Inferior parietal cortex (tissue), 1 donor: ENCODE measurements at regions not wholly inside any gene's neighbourhood (a gene's known extent, or its start where the extent isn't known, plus 50 kb on each side); places are given as distances from the start of the nearest gene placed in this dataset.
A peak's percentile ranks its signal among the peaks of the same experiment; 100 is the strongest.
"Not testable (repeated sequence)": the region's sequence is repeated elsewhere in the genome, so short reads cannot be mapped to it uniquely, and the experiment has no call there.

ENCODE experiments used
- DNase-seq: peaks from one replicate; pipeline ENCODE4 v3.0.0-alpha.2; 2016; ENCODE audit errors: extremely low spot score

DNA sequence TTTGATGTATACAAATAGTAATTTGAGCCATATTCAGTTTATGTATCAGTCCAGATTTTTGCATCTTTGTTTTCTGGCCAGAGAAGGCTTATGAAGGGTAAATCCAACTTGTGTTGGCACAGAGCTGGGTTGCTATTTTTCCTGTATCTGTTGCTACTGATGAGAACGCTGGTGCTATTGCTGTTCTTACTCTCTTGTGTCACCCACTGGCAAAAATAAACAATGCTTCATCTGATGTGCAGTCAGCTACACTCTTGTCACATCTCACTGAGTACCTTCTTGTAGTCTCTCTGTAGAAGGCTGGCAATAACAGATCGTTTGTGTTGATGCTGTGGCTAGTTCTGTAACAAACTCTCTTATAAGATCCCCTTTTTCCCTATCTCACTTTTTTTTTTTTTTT is 323.4 kb downstream of the CDH19 start:
- DNase-seq: peak; percentile 12

DNA sequence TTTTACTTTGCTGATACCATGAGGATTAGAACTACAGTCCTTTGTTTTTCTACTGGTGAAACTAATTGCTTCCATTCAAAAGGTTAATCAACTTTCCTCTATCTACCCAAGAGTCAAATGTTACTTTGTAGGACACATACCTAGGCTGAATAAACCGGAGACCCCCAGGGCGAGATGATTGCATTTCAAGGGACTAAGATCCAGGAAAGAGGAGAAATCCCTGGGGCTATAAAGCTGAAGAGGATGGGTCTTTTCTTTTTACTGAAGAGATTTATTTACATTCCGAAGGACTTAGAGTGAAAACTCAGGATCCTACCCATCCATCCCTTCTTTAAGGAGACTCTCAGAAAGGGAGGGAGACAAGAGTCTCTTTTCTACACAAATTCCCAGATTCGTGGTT is 331.9 kb downstream of the CDH19 start:
- DNase-seq: no peak

GRCh38 chr18:66264130-66264529 is 339.8 kb downstream of the CDH19 start:
- DNase-seq: no peak

- no peak for DNase-seq
Measured at GRCh38 chr18:66254121-66254520, 349.8 kb downstream of the CDH19 start.

DNA sequence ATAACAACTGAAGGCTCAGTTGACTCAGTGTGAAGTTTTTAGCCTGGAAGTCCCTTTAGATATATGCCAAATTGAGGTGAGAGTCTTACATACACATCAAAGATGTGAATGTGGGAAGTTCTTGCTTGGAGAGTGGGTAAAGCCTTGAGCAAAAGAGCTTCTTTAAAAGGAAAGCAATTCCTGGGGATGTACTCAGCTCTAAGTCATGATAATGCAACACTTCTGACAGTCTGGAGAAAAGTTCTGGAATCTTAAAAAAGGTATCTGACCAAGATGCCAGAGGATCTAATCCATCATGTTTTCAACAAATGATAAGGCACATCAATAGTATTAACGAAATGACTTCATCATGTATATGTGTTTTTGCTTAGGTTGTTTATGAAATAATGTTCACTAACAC is 351.2 kb downstream of the CDH19 start:
- DNase-seq: no peak

DNA sequence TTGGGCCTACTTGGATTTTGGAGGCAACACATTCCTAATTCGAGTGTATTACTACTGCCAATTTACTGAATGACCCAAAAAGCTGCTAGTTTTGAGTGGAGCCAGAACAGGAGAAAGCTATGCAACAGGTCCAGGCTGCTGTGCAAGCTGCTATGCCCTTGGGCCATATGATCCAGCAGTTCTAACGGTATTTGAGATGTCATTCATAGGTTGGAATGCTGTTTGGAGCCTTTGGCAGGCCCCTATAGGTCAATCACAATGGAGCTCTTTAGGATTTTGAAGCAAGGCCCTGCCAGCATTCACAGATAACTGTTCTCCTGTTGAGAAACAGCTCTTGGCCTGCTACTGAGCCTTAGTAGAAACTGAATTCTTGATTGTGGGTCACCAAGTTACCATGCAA is 368.7 kb downstream of the CDH19 start:
- DNase-seq: no peak

- DNase-seq: no peak
Measured at GRCh38 chr18:66226782-66227181, 377.1 kb downstream of the CDH19 start.

DNA sequence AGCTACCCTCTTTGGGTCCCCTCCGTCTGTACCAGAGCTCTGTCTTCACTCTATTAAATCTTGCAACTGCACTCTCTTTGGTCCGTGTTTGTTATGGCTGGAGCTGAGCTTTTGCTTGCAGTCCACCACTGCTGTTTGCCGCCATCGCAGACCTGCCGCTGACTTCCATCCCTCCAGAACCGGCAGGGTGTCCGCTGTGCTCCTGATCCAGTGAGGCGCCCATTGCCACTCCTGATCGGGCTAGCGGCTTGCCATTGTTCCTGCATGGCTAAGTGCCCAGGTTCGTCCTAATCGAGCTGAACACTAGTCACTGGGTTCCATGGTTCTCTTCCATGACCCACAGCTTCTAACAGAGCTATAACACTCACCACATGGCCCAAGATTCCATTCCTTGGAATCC is 380.6 kb downstream of the CDH19 start:
- DNase-seq: not testable (repeated sequence)

DNA sequence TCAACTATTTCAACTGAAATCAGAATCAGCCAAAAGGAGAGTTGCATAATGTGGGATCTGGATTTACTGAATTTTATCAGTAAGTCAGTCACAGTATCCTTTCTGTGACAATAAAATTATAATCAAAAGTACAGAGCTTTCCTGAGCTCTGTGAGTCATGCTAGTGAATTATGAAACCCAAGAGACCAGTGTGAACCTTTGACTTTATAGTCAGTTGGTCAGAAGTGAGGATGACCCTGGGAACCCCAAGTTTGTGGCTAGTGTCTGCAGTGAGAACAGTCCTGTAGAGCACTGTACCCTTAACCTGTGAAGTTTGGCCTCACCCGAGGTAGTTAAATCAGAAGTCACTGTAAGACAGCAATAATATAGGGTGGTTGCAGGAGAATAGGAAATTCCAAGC is 381.7 kb downstream of the CDH19 start:
- no peak for DNase-seq

DNA sequence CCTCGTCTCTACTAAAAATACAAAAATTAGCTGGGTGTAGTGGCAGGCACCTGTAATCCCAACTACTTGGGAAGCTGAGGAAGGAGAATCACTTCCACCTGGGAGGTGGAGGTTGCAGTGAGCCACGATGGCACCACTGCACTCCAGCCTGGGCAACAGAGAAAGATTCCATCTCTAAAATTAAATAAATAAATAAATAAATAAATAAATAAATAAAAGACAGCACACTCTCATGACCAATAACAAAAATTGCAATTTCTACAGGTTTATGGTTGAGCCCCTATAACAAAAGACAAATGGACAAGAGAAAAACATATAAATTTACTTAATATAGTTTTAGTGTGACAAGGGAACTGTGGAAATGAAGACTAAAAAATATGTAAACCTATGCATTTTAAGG is 384.1 kb downstream of the CDH19 start:
- DNase-seq: no peak

DNA sequence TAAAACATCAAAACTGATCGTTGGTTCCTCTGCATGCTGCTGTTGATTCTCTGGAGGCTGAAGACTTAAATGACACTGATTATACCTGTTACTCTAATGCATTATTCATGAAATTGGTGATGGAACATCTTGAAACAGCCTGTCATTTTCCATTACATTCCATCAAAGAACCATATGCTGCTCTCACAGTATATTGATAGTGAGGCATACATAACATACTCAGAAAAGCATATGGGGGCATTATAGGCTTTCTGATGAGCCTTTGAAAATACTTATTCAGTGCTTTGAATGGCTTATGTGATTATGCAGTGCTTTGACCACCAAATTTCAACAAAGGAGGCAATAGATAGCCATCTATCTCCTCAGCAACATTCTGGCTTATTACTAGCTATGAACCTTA is 392.1 kb downstream of the CDH19 start:
- DNase-seq: no peak

- DNase-seq: no peak
Measured at GRCh38 chr18:66210875-66211274, 393.0 kb downstream of the CDH19 start.

GRCh38 chr18:66209656-66210055 is 394.2 kb downstream of the CDH19 start:
- DNase-seq: no peak

DNA sequence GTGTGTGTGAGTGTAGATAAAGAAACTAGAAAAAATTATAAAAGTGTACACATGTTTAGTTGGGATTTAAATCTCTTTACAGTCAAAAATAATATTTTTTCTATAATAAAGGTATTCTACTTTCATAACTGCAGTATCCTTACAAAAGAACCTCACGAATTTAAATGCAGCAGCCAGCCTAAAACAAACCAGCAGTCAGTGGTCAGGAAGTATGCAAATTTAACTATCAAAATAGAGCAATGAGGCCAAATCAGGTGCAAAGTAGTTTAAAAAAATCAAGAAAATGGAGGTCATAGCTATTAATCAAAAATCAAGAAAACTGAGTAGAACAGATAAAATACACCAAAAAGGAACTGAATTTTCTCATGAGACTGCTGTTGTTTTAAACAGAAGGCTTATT is 407.1 kb downstream of the CDH19 start:
- no peak for DNase-seq

DNA sequence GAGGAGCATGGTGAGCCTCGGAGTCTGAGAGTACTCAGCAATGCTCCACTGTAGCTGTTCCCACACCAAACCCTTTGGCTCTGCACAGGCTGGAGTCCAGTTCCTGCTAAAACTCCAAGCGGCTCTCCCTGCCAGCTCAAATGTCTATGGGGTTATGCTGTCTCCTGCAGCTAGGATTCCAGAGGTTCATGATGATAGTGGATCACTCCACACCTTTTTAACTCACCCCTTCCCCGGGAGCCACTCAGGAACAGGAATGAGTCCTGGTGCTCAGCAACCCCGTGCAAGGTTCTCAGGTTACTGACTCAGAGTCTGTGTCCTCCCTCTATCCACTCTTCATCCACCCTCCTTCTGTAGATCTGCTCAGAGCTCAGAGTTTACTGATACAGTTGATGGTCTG is 410.0 kb downstream of the CDH19 start:
- DNase-seq: no peak

DNA sequence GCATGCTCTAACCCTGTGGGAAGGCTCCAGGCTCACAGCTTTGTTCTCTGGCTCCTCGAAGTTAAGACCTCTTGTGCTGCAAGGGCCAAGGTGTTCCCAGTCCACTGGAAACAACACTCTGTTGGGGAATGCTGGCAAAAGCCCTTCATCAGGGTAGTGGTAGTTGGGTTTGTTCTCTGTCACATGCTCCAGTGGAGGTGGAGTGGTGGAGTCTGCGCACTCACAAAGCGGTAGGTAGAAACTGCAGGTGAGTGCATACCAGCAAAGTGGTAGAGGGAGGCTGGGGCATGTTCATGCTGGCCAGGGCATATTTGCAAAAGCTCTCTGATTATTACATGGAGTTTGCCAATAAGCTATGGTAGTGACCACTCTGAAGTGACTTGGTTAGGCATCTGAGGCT is 410.5 kb downstream of the CDH19 start:
- DNase-seq: no peak

DNA sequence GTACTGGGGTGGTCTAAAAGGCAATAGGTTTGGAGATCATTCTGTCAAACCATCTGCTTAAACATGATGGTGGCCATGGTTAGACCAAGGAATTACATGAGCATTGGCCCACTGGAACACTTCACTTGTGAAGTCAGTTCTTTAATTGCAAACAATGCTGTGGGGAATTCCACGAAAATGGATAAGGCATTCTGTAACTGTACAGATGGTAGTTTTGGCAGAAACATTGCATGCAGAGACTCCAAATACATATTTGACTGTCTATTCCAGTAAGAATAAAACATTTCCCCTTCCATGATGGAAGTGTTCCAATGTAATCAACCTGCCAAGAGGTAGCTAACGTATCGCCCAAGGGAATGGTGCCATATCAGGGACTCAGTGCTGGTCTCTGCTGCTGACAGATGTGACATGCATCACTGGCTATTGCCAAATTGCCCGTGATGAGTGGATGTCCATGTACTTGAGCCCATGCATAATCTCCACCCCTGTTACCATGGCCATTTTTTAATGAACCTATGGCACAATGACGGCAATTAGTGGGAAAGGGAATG is 417.9 kb downstream of the CDH7 start:
- DNase-seq: no peak

GRCh38 chr18:66167829-66168684 is 417.2 kb downstream of the CDH7 start:
- DNase-seq: no peak

GRCh38 chr18:66160007-66160406 is 409.2 kb downstream of the CDH7 start:
- no peak for DNase-seq

DNA sequence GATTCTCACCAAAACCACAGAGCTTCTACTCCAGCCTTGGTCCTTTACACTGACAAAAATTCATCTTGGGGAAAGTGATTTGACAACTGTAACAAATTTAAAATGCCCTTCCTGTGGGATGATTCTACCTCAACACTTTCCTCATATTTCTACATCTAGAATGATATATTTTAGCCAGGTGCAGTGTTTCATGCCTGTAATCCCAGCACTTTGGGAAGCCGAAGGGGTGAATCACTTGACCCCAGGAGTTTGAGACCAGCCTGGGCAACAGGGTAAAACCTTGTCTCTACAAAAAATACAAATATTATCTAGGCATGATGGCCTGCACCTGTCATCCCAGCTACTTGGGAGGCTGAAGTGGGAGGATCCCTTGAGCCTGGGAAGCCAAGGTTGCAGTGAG is 408.6 kb downstream of the CDH7 start:
- no peak for DNase-seq

DNA sequence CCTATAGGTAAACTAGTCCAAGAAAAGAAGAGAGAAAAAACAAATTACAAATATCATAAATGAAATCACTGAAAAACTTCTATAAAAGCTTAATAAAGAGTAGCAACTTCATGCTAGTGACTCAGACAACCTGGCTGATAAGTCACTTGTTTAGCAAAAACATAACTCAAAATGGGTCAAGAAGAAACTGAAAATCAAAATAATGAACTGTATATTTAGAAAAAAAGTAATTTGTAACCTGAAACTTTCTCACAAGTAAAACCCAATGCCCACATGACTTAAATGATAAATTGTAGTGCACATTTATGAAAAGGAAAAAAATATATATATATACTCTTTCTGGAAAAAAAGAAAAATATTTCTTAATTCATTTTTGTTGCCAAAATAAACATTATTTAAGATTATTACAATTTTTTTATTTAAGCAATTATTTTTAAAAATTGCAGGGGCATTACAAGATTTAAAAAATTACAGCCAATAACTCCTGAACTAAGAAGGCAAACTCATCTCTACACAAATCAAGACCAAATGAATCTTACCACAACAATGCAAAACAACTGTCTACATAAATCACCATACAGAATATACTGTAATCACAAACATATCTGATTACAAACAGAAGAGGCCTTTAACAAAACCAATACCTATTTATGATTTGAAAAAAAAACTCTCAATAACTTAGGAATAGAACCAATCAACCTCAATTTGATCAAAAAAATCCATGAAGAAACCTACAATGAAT is 406.3 kb downstream of the CDH7 start:
- no peak for DNase-seq

- no peak for DNase-seq
Measured at GRCh38 chr18:66150650-66151049, 399.8 kb downstream of the CDH7 start.

- DNase-seq: no peak
Measured at GRCh38 chr18:66143029-66143428, 392.2 kb downstream of the CDH7 start.
